ENCODE measurements at regions not wholly inside any gene's neighbourhood (a gene's known extent, or its start where the extent isn't known, plus 50 kb on each side); places are given as distances from the start of the nearest gene placed in this dataset.

DNA sequence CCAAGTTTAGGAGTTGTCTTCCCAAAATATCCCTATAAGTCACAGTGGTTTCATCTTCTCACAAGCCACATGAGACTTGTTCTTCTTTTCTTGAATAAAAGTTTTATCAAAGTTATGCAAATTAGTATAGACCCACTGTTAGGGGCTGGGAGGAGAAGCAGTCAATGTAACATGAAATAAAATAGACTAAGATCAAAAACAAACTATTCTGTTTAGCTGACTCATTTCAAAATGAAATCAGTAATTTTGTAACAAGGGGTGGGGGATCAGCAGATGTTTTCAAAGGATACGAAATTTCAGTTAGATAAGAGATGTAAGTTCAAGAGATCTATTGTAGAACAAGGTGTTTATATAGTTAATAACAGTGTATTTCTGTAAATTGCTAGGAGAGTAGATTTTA, 339.6 kb upstream of the PRDM1 start:
- no peak overlapping the region for H2AFZ ChIP-seq (ENCODE audit: low read depth, low read length)
- no peaks in the 10 kb centered on the region for H3K36me3 ChIP-seq (replicated peaks; ENCODE audit: low read depth, low read length)
- TF ChIP-seq, protein P1, sequence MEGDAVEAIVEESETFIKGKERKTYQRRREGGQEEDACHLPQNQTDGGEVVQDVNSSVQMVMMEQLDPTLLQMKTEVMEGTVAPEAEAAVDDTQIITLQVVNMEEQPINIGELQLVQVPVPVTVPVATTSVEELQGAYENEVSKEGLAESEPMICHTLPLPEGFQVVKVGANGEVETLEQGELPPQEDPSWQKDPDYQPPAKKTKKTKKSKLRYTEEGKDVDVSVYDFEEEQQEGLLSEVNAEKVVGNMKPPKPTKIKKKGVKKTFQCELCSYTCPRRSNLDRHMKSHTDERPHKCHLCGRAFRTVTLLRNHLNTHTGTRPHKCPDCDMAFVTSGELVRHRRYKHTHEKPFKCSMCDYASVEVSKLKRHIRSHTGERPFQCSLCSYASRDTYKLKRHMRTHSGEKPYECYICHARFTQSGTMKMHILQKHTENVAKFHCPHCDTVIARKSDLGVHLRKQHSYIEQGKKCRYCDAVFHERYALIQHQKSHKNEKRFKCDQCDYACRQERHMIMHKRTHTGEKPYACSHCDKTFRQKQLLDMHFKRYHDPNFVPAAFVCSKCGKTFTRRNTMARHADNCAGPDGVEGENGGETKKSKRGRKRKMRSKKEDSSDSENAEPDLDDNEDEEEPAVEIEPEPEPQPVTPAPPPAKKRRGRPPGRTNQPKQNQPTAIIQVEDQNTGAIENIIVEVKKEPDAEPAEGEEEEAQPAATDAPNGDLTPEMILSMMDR (IDR thresholded peaks at IDR 0.05; ENCODE audit: low read depth, low read length), result no peak
- TF ChIP-seq EZH2phosphoT487 (IDR thresholded peaks at IDR 0.05; ENCODE audit: low read depth), result no peak
- no peaks in the 10 kb centered on the region for H4K20me1 ChIP-seq (ENCODE audit: insufficient read depth, low read length)
- H3K27ac ChIP-seq (ENCODE audit: low read length), result no peak overlapping the region
- H3K27me3 ChIP-seq (ENCODE audit: low read depth, low read length), result no peaks in the 10 kb centered on the region
- no peaks in the 10 kb centered on the region for H3K9me3 ChIP-seq (ENCODE audit: insufficient read depth, low read length)
- H3K4me3 ChIP-seq (ENCODE audit: low read length), result no peak overlapping the region
- peaks cover 46% of the 10 kb centered on the region for H3K4me1 ChIP-seq (ENCODE audit: low read length)
- peak overlapping the region; percentile 47 for H3K4me2 ChIP-seq (ENCODE audit: low read length)
- no peaks in the 10 kb centered on the region for H3K79me2 ChIP-seq (ENCODE audit: low read length)
- H3K9ac ChIP-seq (ENCODE audit: low read length), result no peak overlapping the region

DNA sequence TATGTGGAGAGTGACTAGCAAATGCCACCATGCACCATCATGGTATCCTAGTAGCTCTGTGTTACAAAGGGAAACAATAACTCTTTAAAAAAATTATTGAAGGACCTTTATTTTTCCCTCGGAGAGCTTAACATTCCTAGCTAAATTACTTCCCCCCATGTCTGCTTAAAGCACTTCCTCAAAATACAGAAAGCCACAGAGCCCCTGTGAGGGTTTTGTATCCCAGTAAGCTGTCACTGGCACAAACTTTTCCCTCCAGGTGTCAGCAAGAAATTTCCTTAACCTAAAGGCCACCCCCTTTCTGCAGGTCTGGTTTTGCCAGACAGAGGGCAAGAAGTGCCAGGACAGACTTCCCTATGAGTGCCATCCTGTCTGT, 340.0 kb upstream of the PRDM1 start:
- peaks cover 50% of the 10 kb centered on the region for H3K4me1 ChIP-seq (ENCODE audit: low read length)
- H3K4me2 ChIP-seq (ENCODE audit: low read length), result peak overlapping the region; percentile 47

GRCh38 chr6:105745464-105746129, 340.5 kb upstream of the PRDM1 start:
- peak overlapping the region; percentile 47 for H3K4me2 ChIP-seq (ENCODE audit: low read length)
- no peaks in the 10 kb centered on the region for H3K27me3 ChIP-seq (ENCODE audit: low read depth, low read length)
- TF ChIP-seq EZH2phosphoT487 (IDR thresholded peaks at IDR 0.05; ENCODE audit: low read depth), result no peak
- TF ChIP-seq, protein P1 (IDR thresholded peaks at IDR 0.05; ENCODE audit: low read depth, low read length), result no peak
- H3K36me3 ChIP-seq (replicated peaks; ENCODE audit: low read depth, low read length), result no peaks in the 10 kb centered on the region
- no peak overlapping the region for H3K27ac ChIP-seq (ENCODE audit: low read length)
- no peak overlapping the region for H2AFZ ChIP-seq (ENCODE audit: low read depth, low read length)
- no peak overlapping the region for H3K4me3 ChIP-seq (ENCODE audit: low read length)
- H4K20me1 ChIP-seq (ENCODE audit: insufficient read depth, low read length), result no peaks in the 10 kb centered on the region
- peaks cover 54% of the 10 kb centered on the region for H3K4me1 ChIP-seq (ENCODE audit: low read length)
- no peak overlapping the region for H3K9ac ChIP-seq (ENCODE audit: low read length)
- no peaks in the 10 kb centered on the region for H3K9me3 ChIP-seq (ENCODE audit: insufficient read depth, low read length)
- no peaks in the 10 kb centered on the region for H3K79me2 ChIP-seq (ENCODE audit: low read length)

More for the DNA sequence above, 340.0 kb upstream of the PRDM1 start:
- Histone ChIP-seq H4K20me1 (ENCODE audit: insufficient read depth, low read length) (no peaks in the 10 kb centered on the region), H3K27me3 (ENCODE audit: low read depth, low read length) (no peaks in the 10 kb centered on the region), H3K9me3 (ENCODE audit: insufficient read depth, low read length) (no peaks in the 10 kb centered on the region), H3K27ac (ENCODE audit: low read length) (no peak overlapping the region), H3K9ac (ENCODE audit: low read length) (no peak overlapping the region), H2AFZ (ENCODE audit: low read depth, low read length) (no peak overlapping the region), H3K4me3 (ENCODE audit: low read length) (no peak overlapping the region), H3K79me2 (ENCODE audit: low read length) (no peaks in the 10 kb centered on the region), H3K36me3 (replicated peaks; ENCODE audit: low read depth, low read length) (no peaks in the 10 kb centered on the region)
- TF ChIP-seq EZH2phosphoT487 (IDR thresholded peaks at IDR 0.05; ENCODE audit: low read depth), result no peak
- TF ChIP-seq, protein P1 (IDR thresholded peaks at IDR 0.05; ENCODE audit: low read depth, low read length), result no peak

GRCh38 chr6:105744815-105745214, 341.3 kb upstream of the PRDM1 start:
- no peaks in the 10 kb centered on the region for H3K36me3 ChIP-seq (replicated peaks; ENCODE audit: low read depth, low read length)
- no peak for TF ChIP-seq EZH2phosphoT487 (IDR thresholded peaks at IDR 0.05; ENCODE audit: low read depth)
- H3K9ac ChIP-seq (ENCODE audit: low read length), result no peak overlapping the region
- peaks cover 54% of the 10 kb centered on the region for H3K4me1 ChIP-seq (ENCODE audit: low read length)
- no peak overlapping the region for H2AFZ ChIP-seq (ENCODE audit: low read depth, low read length)
- H3K79me2 ChIP-seq (ENCODE audit: low read length), result no peaks in the 10 kb centered on the region
- H3K27ac ChIP-seq (ENCODE audit: low read length), result no peak overlapping the region
- H4K20me1 ChIP-seq (ENCODE audit: insufficient read depth, low read length), result no peaks in the 10 kb centered on the region
- H3K9me3 ChIP-seq (ENCODE audit: insufficient read depth, low read length), result no peaks in the 10 kb centered on the region
- no peaks in the 10 kb centered on the region for H3K27me3 ChIP-seq (ENCODE audit: low read depth, low read length)
- H3K4me2 ChIP-seq (ENCODE audit: low read length), result no peak overlapping the region
- H3K4me3 ChIP-seq (ENCODE audit: low read length), result no peak overlapping the region
